H9 (cell line): ENCODE measurements at regions not wholly inside any gene's neighbourhood (a gene's known extent, or its start where the extent isn't known, plus 50 kb on each side); places are given as distances from the start of the nearest gene placed in this dataset.

Experiments used
- DNase-seq: peaks from one replicate; pipeline ENCODE4 v3.0.0-alpha.2; 2017
- H2AFZ ChIP-seq: one replicate; pipeline ENCODE4 v1.6.1; 2013; ENCODE audit warnings: mild to moderate bottlenecking, low read length, control low read depth, moderate library complexity
- H2AK5ac ChIP-seq: 2 replicates; pipeline ENCODE4 v1.6.1; 2013; ENCODE audit warnings: low read length, control low read depth, mixed read lengths; ENCODE audit not compliant: insufficient read length
- H2BK120ac ChIP-seq: one replicate; pipeline ENCODE4 v1.6.1; 2013; ENCODE audit warnings: low read depth, mild to moderate bottlenecking, low read length, control low read depth, inconsistent platforms; ENCODE audit not compliant: poor library complexity, severe bottlenecking
- H2BK12ac ChIP-seq: 2 replicates; pipeline ENCODE4 v1.6.1; 2013; ENCODE audit warnings: low read length, control low read depth, mixed read lengths, low read depth; ENCODE audit not compliant: insufficient read length
- H2BK15ac ChIP-seq: 2 replicates; pipeline ENCODE4 v1.6.1; 2013; ENCODE audit warnings: low read depth, low read length, control low read depth
- H2BK20ac ChIP-seq: one replicate; pipeline ENCODE4 v1.6.1; 2013; ENCODE audit warnings: low read depth, mild to moderate bottlenecking, low read length, control low read depth, inconsistent platforms; ENCODE audit not compliant: poor library complexity, severe bottlenecking
- H2BK5ac ChIP-seq: 2 replicates; pipeline ENCODE4 v1.6.1; 2013; ENCODE audit warnings: low read length, control low read depth, mixed read lengths; ENCODE audit not compliant: insufficient read length
- H3K14ac ChIP-seq: 2 replicates; pipeline ENCODE4 v1.6.1; 2013; ENCODE audit warnings: low read length, control low read depth; ENCODE audit not compliant: insufficient read depth
- H3K18ac ChIP-seq: 2 replicates; pipeline ENCODE4 v1.6.1; 2013; ENCODE audit warnings: low read depth, mild to moderate bottlenecking, mixed read lengths, low read length, control low read depth; ENCODE audit not compliant: insufficient read length
- H3K23ac ChIP-seq: 2 replicates; pipeline ENCODE4 v1.6.1; 2013; ENCODE audit warnings: low read length, control low read depth, mixed read lengths, low read depth; ENCODE audit not compliant: insufficient read length
- H3K23me2 ChIP-seq: 2 replicates; pipeline ENCODE4 v1.6.1; 2013; ENCODE audit warnings: low read depth, mild to moderate bottlenecking, mixed read lengths, low read length, control low read depth; ENCODE audit not compliant: insufficient read length, poor library complexity, severe bottlenecking
- H3K27ac ChIP-seq: 2 replicates; pipeline ENCODE4 v1.5.1; 2013; ENCODE audit warnings: low read length, control low read depth, mixed read lengths, low read depth; ENCODE audit not compliant: insufficient read length
- H3K27me3 ChIP-seq: 2 replicates; pipeline ENCODE4 v1.6.1; 2013; ENCODE audit warnings: low read length, control low read depth, inconsistent platforms; ENCODE audit not compliant: insufficient read depth
- H3K4ac ChIP-seq: 2 replicates; pipeline ENCODE4 v1.6.1; 2013; ENCODE audit warnings: low read depth, mild to moderate bottlenecking, control low read depth, inconsistent platforms, low read length, moderate library complexity
- H3K4me1 ChIP-seq: 2 replicates; pipeline ENCODE4 v1.6.1; 2013; ENCODE audit warnings: low read length, control low read depth, inconsistent platforms; ENCODE audit not compliant: insufficient read depth
- H3K4me2 ChIP-seq: 2 replicates; pipeline ENCODE4 v1.6.1; 2013; ENCODE audit warnings: low read length, control low read depth, mixed read lengths; ENCODE audit not compliant: insufficient read length, insufficient read depth
- H3K56ac ChIP-seq: 2 replicates; pipeline ENCODE4 v1.6.1; 2013; ENCODE audit warnings: low read depth, mild to moderate bottlenecking, mixed read lengths, low read length, control low read depth; ENCODE audit not compliant: insufficient read length
- H3K79me1 ChIP-seq: 2 replicates; pipeline ENCODE4 v1.6.1; 2013; ENCODE audit warnings: low read depth, mild to moderate bottlenecking, moderate library complexity, low read length, control low read depth, inconsistent platforms; ENCODE audit not compliant: insufficient read depth, poor library complexity, severe bottlenecking
- H3K79me2 ChIP-seq: 2 replicates; pipeline ENCODE4 v1.6.1; 2013; ENCODE audit warnings: low read length, control low read depth, inconsistent platforms; ENCODE audit not compliant: insufficient read depth
- H3K9ac ChIP-seq: 2 replicates; pipeline ENCODE4 v1.6.1; 2013; ENCODE audit warnings: low read length, control low read depth, mixed read lengths; ENCODE audit not compliant: insufficient read length; ENCODE audit errors: extremely low read depth
- H3K9me3 ChIP-seq: one replicate; pipeline ENCODE4 v1.6.1; 2013; ENCODE audit warnings: low read depth, low read length, inconsistent platforms; ENCODE audit not compliant: control insufficient read depth
- H3T11ph ChIP-seq: one replicate; pipeline ENCODE4 v1.6.1; 2013; ENCODE audit warnings: mild to moderate bottlenecking, low read length, control low read depth, inconsistent platforms
- H4K20me1 ChIP-seq: one replicate; pipeline ENCODE4 v1.6.1; 2013; ENCODE audit not compliant: control insufficient read depth, insufficient read length, insufficient read depth
- H4K5ac ChIP-seq: 2 replicates; pipeline ENCODE4 v1.6.1; 2013; ENCODE audit warnings: low read depth, mild to moderate bottlenecking, mixed read lengths, low read length, control low read depth; ENCODE audit not compliant: insufficient read length
- H4K8ac ChIP-seq: replicated peaks from 2 replicates; pipeline ENCODE4 v1.6.1; 2013; ENCODE audit warnings: low read length, control low read depth, mixed read lengths, low read depth; ENCODE audit not compliant: insufficient read length
- H4K91ac ChIP-seq: 2 replicates; pipeline ENCODE4 v1.6.1; 2013; ENCODE audit warnings: low read depth, mild to moderate bottlenecking, moderate library complexity, mixed read lengths, low read length, control low read depth; ENCODE audit not compliant: insufficient read length
- H3K27ac Mint-ChIP-seq, 3 experiments: 2 replicates in 2 of 3; 3 replicates in 1 of 3; pipeline ENCODE4 v1.8.0; 2020 to 2021; ENCODE audit warnings: mixed read lengths in 3 of 3, mild to moderate bottlenecking in 1 of 3, moderate library complexity in 1 of 3
- H3K27me3 Mint-ChIP-seq: 2 replicates; pipeline ENCODE4 v1.8.0; 2021; ENCODE audit warnings: low read depth, mild to moderate bottlenecking, moderate library complexity, mixed read lengths
- H3K36me3 Mint-ChIP-seq, 3 experiments: 2 replicates in 2 of 3; 3 replicates in 1 of 3; pipeline ENCODE4 v1.8.0; 2020 to 2021; ENCODE audit warnings: low read depth in 3 of 3, mixed read lengths in 3 of 3; ENCODE audit not compliant: insufficient read depth in 1 of 3
- H3K4me1 Mint-ChIP-seq, 2 experiments: 2 replicates each; pipeline ENCODE4 v1.8.0; 2020; ENCODE audit warnings: mixed read lengths in 2 of 2
- H3K4me3 Mint-ChIP-seq, 2 experiments: 2 replicates in 1 of 2; 3 replicates in 1 of 2; pipeline ENCODE4 v1.8.0; 2020 to 2021; ENCODE audit warnings: mild to moderate bottlenecking in 2 of 2, mixed read lengths in 2 of 2, moderate library complexity in 1 of 2
- H3K9me3 Mint-ChIP-seq, 2 experiments: 2 replicates in 1 of 2; 3 replicates in 1 of 2; pipeline ENCODE4 v1.8.0; 2020; ENCODE audit warnings: mild to moderate bottlenecking in 2 of 2, mixed read lengths in 2 of 2, moderate library complexity in 1 of 2
- CTCF ChIP-seq: fragments of 200-600 bp; sonication (generic); conservative IDR thresholded peaks from 3 replicates; pipeline ENCODE4 v1.8.0; 2021; ENCODE audit warnings: antibody characterized with exemption, mild to moderate bottlenecking
- WGBS: extraction: QIAGEN DNeasy Blood & Tissue Kit; methylation state at CpG from one replicate; pipeline ENCODE4 v1.1.7; 2013; ENCODE audit warnings: missing lambda C conversion rate, low lambda C conversion rate, mixed read lengths; ENCODE audit not compliant: insufficient read length; ENCODE audit errors: extremely low coverage; 5-methylcytosine and 5-hydroxymethylcytosine counted together

GRCh38 chr1:195200772-195201171, 1407.5 kb downstream of the KCNT2 start:
- H3K23me2 ChIP-seq = no peaks in the 10 kb centered on the region
- no peak overlapping the region for H3K9ac ChIP-seq
- H4K20me1 ChIP-seq = no peaks in the 10 kb centered on the region
- H2BK15ac ChIP-seq = no peak overlapping the region
- Mint-ChIP-seq H3K27ac (no peak overlapping the region), H3K9me3 (no peaks in the 10 kb centered on the region), H3K36me3 (no peaks in the 10 kb centered on the region), H3K4me1 (peaks cover 6% of the 10 kb centered on the region in 2 experiments), H3K27me3 (no peaks in the 10 kb centered on the region), H3K4me3 (no peak overlapping the region)
- no peak for DNase-seq
- H3K14ac ChIP-seq = no peak overlapping the region
- no peak overlapping the region for H3K18ac ChIP-seq
- no peak overlapping the region for H2AFZ ChIP-seq
- WGBS = no CpG with 5 or more reads among the region's 1 CpG
- no peak overlapping the region for H2BK5ac ChIP-seq
- TF ChIP-seq CTCF = no peak
- H4K8ac ChIP-seq = no peak overlapping the region
- H3K4me1 ChIP-seq = 0 out of 2 replicates have a peak, but pooled peaks cover 2% of the 10 kb centered on the region
- H3K56ac ChIP-seq = no peak overlapping the region
- H2BK20ac ChIP-seq = no peak overlapping the region
- no peak overlapping the region for H2AK5ac ChIP-seq
- no peaks in the 10 kb centered on the region for H3K27me3 ChIP-seq
- no peaks in the 10 kb centered on the region for H3K79me1 ChIP-seq
- H4K91ac ChIP-seq = no peak overlapping the region
- no peak overlapping the region for H3T11ph ChIP-seq
- H3K79me2 ChIP-seq = no peaks in the 10 kb centered on the region
- no peak overlapping the region for H3K4me2 ChIP-seq
- no peak overlapping the region for H3K27ac ChIP-seq
- no peak overlapping the region for H4K5ac ChIP-seq
- H3K23ac ChIP-seq = no peak overlapping the region
- no peak overlapping the region for H2BK12ac ChIP-seq
- no peak overlapping the region for H2BK120ac ChIP-seq
- H3K4ac ChIP-seq = no peak overlapping the region
- no peaks in the 10 kb centered on the region for H3K9me3 ChIP-seq
